ENCODE measurements at regions not wholly inside any gene's neighbourhood (a gene's known extent, or its start where the extent isn't known, plus 50 kb on each side); places are given as distances from the start of the nearest gene placed in this dataset.

DNA sequence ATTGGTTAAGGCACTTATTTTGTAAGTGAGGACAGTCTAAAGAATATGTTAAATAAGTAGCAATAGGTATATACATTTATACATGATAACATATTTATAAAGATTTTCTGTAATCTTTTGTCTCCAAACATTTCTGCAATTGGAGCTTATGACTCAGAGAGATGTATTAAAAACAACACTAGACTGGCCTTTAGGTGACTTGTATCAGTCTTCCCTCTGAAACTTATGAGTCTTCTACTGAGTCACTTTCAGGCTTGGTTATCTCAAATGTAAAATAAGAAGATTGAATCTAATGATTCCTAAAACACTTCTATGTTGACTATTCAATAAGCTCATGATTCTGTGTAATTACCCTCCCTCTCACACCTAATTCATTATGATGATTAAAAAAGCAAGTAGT lies 672.6 kb upstream of the NEGR1 start:
- TF ChIP-seq ARNTL (CRISPR knock-in tag; IDR thresholded peaks at IDR 0.05; ENCODE audit: borderline replicate concordance, low read depth) = no peak
- no peak for TF ChIP-seq OSR1 (CRISPR knock-in tag; IDR thresholded peaks at IDR 0.05)
